HCT116 (cell line): ENCODE measurements at regions not wholly inside any gene's neighbourhood (a gene's known extent, or its start where the extent isn't known, plus 50 kb on each side); places are given as distances from the start of the nearest gene placed in this dataset.

Source experiments
- ATAC-seq: fragments of 200-7000 bp; cut with Tn5 transposase; 2 replicates; pipeline ENCODE4 v1.9.1; 2020; ENCODE audit warnings: mild to moderate bottlenecking, moderate library complexity
- BruUV-seq: library from RNA; stranded (reverse); fragments of 400-500 nt; replicated peaks from 2 replicates; lab custom pipeline; 2021; lab: Mats Ljungman, UMichigan
- CTCF ChIA-PET: fragments of 300-600 bp; sonication (Branson Sonifier 250); formaldehyde crosslinking; loops from one replicate; lab custom pipeline; 2021; ENCODE audit warnings: antibody characterized with exemption; lab: Charles Lee
- POLR2A ChIA-PET: fragments of 300-600, 350-600 bp; sonication (Branson Sonifier 250); formaldehyde crosslinking; loops from one replicate; lab custom pipeline; 2021; ENCODE audit warnings: antibody characterized with exemption; lab: Charles Lee
- RAD21 ChIA-PET, 2 experiments: fragments of 300-600 bp; sonication (Branson Sonifier 250); formaldehyde crosslinking; loops; one replicate each; lab custom pipeline; 2023; ENCODE audit warnings: low total read pairs in 2 of 2; ENCODE audit not compliant: uncharacterized antibody in 2 of 2, unreplicated experiment in 2 of 2, low non-redundant PET in 1 of 2; lab: Charles Lee
- DNase-seq: peaks from one replicate; pipeline ENCODE4 v3.0.0-alpha.2; 2010; ENCODE audit warnings: low read depth, low spot score
- H2AFZ ChIP-seq: fragments of 200-600 bp; shearing (Covaris generic), sonication (generic); 2 replicates; pipeline ENCODE4 v1.6.1; 2017; ENCODE audit warnings: low read depth, mixed run types, mixed read lengths, antibody characterized with exemption, low read length; ENCODE audit not compliant: poor library complexity, severe bottlenecking
- H3K27ac ChIP-seq: 2 replicates; pipeline ENCODE4 v1.5.1; 2012; ENCODE audit warnings: low read depth, low read length
- H3K27me3 ChIP-seq: fragments of 200-600 bp; sonication (generic); 2 replicates; pipeline ENCODE4 v1.6.1; 2016; ENCODE audit warnings: mixed run types, low read length, mixed read lengths; ENCODE audit not compliant: insufficient read depth
- H3K36me3 ChIP-seq, 2 experiments: fragments of 200-500 bp in 1 of 2; fragments of 200-600 bp in 1 of 2; sonication (Bioruptor generic) in 1 of 2; sonication (generic) in 1 of 2; 2 replicates each; pipeline versions ENCODE4 v1.5.1 to v1.6.1; 2014 to 2016; ENCODE audit warnings: low read length in 2 of 2, inconsistent platforms in 1 of 2, mixed read lengths in 1 of 2, mixed run types in 1 of 2; ENCODE audit not compliant: insufficient read depth in 2 of 2, control insufficient read depth in 1 of 2
- H3K4me1 ChIP-seq, 2 experiments: fragments of 200-600 bp in 1 of 2; sonication (generic) in 1 of 2; 2 replicates each; pipeline versions ENCODE4 v1.5.1 to v1.6.1; 2012 to 2017; ENCODE audit warnings: low read length in 2 of 2, inconsistent platforms in 1 of 2, mild to moderate bottlenecking in 1 of 2, mixed read lengths in 1 of 2, mixed run types in 1 of 2, moderate library complexity in 1 of 2; ENCODE audit not compliant: insufficient read depth in 2 of 2, control insufficient read depth in 1 of 2
- H3K4me2 ChIP-seq: fragments of 200-600 bp; sonication (generic); 2 replicates; pipeline ENCODE4 v1.6.1; 2017; ENCODE audit warnings: mixed run types, low read length, mixed read lengths
- H3K4me3 ChIP-seq, 2 experiments: fragments of 200-600 bp in 1 of 2; sonication (generic) in 1 of 2; replicated peaks in 1 of 2; 2 replicates each; pipeline ENCODE4 v1.5.1; 2011 to 2016; ENCODE audit warnings: low read length in 2 of 2, control low read depth in 1 of 2, low read depth in 1 of 2, mild to moderate bottlenecking in 1 of 2, mixed read lengths in 1 of 2, mixed run types in 1 of 2
- H3K79me2 ChIP-seq: fragments of 200-600 bp; sonication (generic); 2 replicates; pipeline ENCODE4 v1.6.1; 2017; ENCODE audit warnings: mild to moderate bottlenecking, mixed run types, low read length, moderate library complexity, mixed read lengths; ENCODE audit not compliant: insufficient read depth
- H3K9ac ChIP-seq: fragments of 200-600 bp; sonication (generic); 2 replicates; pipeline ENCODE4 v1.6.1; 2016; ENCODE audit warnings: low read length, mixed read lengths
- H3K9me2 ChIP-seq: fragments of 200-600 bp; sonication (generic), shearing (Covaris generic); 2 replicates; pipeline ENCODE4 v1.6.1; 2017; ENCODE audit warnings: mixed run types, mild to moderate bottlenecking, moderate library complexity; ENCODE audit not compliant: insufficient read depth
- H3K9me3 ChIP-seq, 2 experiments: fragments of 200-500 bp in 1 of 2; fragments of 200-600 bp in 1 of 2; sonication (Bioruptor generic) in 1 of 2; sonication (generic) in 1 of 2; 2 replicates each; pipeline ENCODE4 v1.6.1; 2014 to 2017; ENCODE audit warnings: low read length in 2 of 2, mixed read lengths in 2 of 2, inconsistent platforms in 1 of 2, low read depth in 1 of 2, mild to moderate bottlenecking in 1 of 2, mixed run types in 1 of 2, moderate library complexity in 1 of 2; ENCODE audit not compliant: control insufficient read depth in 1 of 2, insufficient read depth in 1 of 2
- H4K20me1 ChIP-seq: fragments of 200-600 bp; sonication (generic), shearing (Covaris generic); 2 replicates; pipeline ENCODE4 v1.6.1; 2017; ENCODE audit warnings: mixed run types, mild to moderate bottlenecking, moderate library complexity; ENCODE audit not compliant: insufficient read depth
- ATF3 ChIP-seq: IDR thresholded peaks from 2 replicates; pipeline ENCODE4 v1.6.1; 2012
- CBX3 ChIP-seq: IDR thresholded peaks from 2 replicates; pipeline ENCODE4 v1.6.1; 2012; ENCODE audit warnings: low read depth
- CTCF ChIP-seq, 3 experiments: fragments of 200-600 bp in 1 of 3; sonication (generic) in 1 of 3; IDR thresholded peaks in 2 of 3; conservative IDR thresholded peaks in 1 of 3; 2 replicates each; pipeline ENCODE4 v1.5.1; 2012 to 2017; ENCODE audit warnings: low read depth in 2 of 3, low read length in 2 of 3, antibody characterized with exemption in 1 of 3, borderline replicate concordance in 1 of 3, control low read depth in 1 of 3, mild to moderate bottlenecking in 1 of 3, mixed read lengths in 1 of 3, mixed run types in 1 of 3, moderate library complexity in 1 of 3; ENCODE audit not compliant: insufficient read depth in 1 of 3
- EGR1 ChIP-seq: IDR thresholded peaks from 2 replicates; pipeline ENCODE4 v1.6.1; 2012; ENCODE audit warnings: low read depth
- ELF1 ChIP-seq: IDR thresholded peaks from 2 replicates; pipeline ENCODE4 v1.6.1; 2012; ENCODE audit warnings: low read depth, borderline replicate concordance
- EZH2 ChIP-seq: fragments of 200-600 bp; sonication (generic); IDR thresholded peaks from 2 replicates; pipeline ENCODE4 v1.6.1; 2017; ENCODE audit warnings: antibody characterized with exemption, mixed run types
- EZH2phosphoT487 ChIP-seq: fragments of 200-600 bp; IDR thresholded peaks from 2 replicates; pipeline ENCODE4 v1.6.1; 2018; ENCODE audit warnings: antibody characterized with exemption, borderline replicate concordance
- FOSL1 ChIP-seq: IDR thresholded peaks from 2 replicates; pipeline ENCODE4 v1.6.1; 2012; ENCODE audit warnings: low read depth
- MAX ChIP-seq: IDR thresholded peaks from 2 replicates; pipeline ENCODE4 v1.6.1; 2012
- POLR2A ChIP-seq: IDR thresholded peaks from 2 replicates; pipeline ENCODE4 v1.7.0; 2011; ENCODE audit warnings: borderline replicate concordance; ENCODE audit not compliant: insufficient read depth, insufficient read length; ENCODE audit errors: extremely low read depth
- POLR2AphosphoS5 ChIP-seq: IDR thresholded peaks from 2 replicates; pipeline ENCODE4 v1.6.1; 2011; ENCODE audit warnings: mild to moderate bottlenecking, low read depth, low read length, moderate library complexity
- RAD21 ChIP-seq: IDR thresholded peaks from 2 replicates; pipeline ENCODE4 v1.6.1; 2012; ENCODE audit warnings: low read depth, mild to moderate bottlenecking
- SIN3A ChIP-seq: IDR thresholded peaks from 2 replicates; pipeline ENCODE4 v1.6.1; 2012; ENCODE audit warnings: low read depth
- SP1 ChIP-seq: IDR thresholded peaks from 2 replicates; pipeline ENCODE4 v1.6.1; 2012; ENCODE audit warnings: low read depth
- YY1 ChIP-seq: IDR thresholded peaks from 2 replicates; pipeline ENCODE4 v1.6.1; 2011; ENCODE audit warnings: low read length, low read depth, moderate library complexity, mild to moderate bottlenecking; ENCODE audit not compliant: insufficient replicate concordance; ENCODE audit errors: extremely low read depth
- ZFX ChIP-seq: fragments of 450-650 bp; IDR thresholded peaks from 2 replicates; pipeline ENCODE4 v1.6.1; 2017
- ZNF274 ChIP-seq: fragments of 200-500 bp; sonication (Bioruptor generic); IDR thresholded peaks from 2 replicates; pipeline ENCODE4 v1.6.1; 2014; ENCODE audit warnings: mild to moderate bottlenecking, low read depth, low read length, inconsistent platforms
- intact Hi-C: fragments of 100-400 bp; cut with micrococcal nuclease; formaldehyde crosslinking; loops from 2 replicates; pipeline ENCODE4 v1.10.0; 2022
- TF ChIP-seq, protein P1 (sequence below): IDR thresholded peaks from 2 replicates; pipeline ENCODE4 v1.6.1; 2011; ENCODE audit warnings: mild to moderate bottlenecking, low read length, moderate library complexity; ENCODE audit not compliant: insufficient replicate concordance; ENCODE audit errors: extremely low read depth

DNA sequence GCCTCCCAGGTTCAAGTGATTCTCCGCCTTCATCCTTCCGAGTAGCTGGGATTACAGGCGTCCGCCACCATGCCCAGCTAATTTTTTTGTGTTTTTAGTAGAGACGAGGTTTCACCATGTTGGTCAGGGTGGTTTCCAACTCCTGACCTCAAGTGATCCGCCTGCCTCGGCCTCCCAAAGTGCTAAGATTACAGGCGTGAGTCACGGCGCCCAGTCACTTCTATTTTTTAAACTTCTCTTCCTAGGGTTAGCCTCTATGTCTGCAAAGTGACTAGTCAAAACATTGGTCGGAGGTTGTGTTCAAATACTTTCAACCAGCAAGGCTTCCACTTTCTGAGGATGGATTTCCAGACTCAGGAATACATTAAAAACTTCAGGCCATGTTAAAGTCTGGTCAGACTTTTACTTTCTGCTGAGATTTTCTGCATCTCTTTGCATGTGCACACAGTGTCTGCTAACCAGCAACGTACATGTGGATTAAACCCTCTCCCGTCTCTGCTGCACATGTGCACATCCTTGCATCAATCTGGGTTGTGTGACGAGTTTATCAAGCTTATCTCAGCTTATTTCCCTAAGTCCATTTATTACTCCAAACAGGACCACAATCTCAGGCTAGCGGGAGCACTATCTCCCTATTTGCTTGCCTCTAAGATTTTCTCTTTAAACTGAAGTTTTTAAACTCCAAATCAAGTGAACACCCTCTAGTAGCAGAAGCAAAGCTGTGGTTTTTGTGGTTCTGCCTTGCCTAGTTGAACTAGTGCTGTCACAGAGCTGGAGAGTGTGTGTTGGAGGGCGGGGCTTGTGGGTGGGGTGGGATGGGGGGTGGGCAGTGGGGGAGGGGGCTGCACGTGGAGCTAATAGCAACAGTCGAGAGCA, 525.2 kb upstream of the GOT2 start:
- H3K4me1 ChIP-seq = no peaks in the 10 kb centered on the region
- no peak for TF ChIP-seq ATF3
- no peak for TF ChIP-seq FOSL1
- TF ChIP-seq SP1 = no peak
- no peak for TF ChIP-seq RAD21
- TF ChIP-seq EZH2phosphoT487 = no peak
- no peak for TF ChIP-seq EZH2
- TF ChIP-seq YY1 = no peak
- TF ChIP-seq SIN3A = no peak
- TF ChIP-seq ZNF274 = no peak
- TF ChIP-seq EGR1 = no peak
- TF ChIP-seq, protein P1, sequence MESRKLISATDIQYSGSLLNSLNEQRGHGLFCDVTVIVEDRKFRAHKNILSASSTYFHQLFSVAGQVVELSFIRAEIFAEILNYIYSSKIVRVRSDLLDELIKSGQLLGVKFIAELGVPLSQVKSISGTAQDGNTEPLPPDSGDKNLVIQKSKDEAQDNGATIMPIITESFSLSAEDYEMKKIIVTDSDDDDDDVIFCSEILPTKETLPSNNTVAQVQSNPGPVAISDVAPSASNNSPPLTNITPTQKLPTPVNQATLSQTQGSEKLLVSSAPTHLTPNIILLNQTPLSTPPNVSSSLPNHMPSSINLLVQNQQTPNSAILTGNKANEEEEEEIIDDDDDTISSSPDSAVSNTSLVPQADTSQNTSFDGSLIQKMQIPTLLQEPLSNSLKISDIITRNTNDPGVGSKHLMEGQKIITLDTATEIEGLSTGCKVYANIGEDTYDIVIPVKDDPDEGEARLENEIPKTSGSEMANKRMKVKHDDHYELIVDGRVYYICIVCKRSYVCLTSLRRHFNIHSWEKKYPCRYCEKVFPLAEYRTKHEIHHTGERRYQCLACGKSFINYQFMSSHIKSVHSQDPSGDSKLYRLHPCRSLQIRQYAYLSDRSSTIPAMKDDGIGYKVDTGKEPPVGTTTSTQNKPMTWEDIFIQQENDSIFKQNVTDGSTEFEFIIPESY = no peak
- no peak for TF ChIP-seq CTCF (IDR thresholded peaks at IDR 0.05 in 2 of 3, conservative IDR thresholded peaks at IDR 0.05 in 1 of 3; ENCODE audit: borderline replicate concordance in 1 of 3, insufficient read depth in 1 of 3, low read depth in 2 of 3, low read length in 2 of 3)
- no peak for TF ChIP-seq CBX3
- TF ChIP-seq POLR2A = no peak
- no peak for TF ChIP-seq POLR2AphosphoS5
- TF ChIP-seq ELF1 = no peak
- no peak for TF ChIP-seq MAX
- TF ChIP-seq ZFX = no peak
- TF ChIP-seq, all 23 proteins: peak for 0
- Histone ChIP-seq H3K9me3 (peaks cover 8 to 21% of the 10 kb centered on the region in 2 experiments; a peak in 3 of 4 replicates), H3K9me2 (no peaks in the 10 kb centered on the region), H3K36me3 (no peaks in the 10 kb centered on the region), H3K79me2 (no peaks in the 10 kb centered on the region), H4K20me1 (no peaks in the 10 kb centered on the region), H3K4me2 (no peak overlapping the region), H3K4me3 (no peak overlapping the region), H3K9ac (no peak overlapping the region), H3K27ac (no peak overlapping the region), H2AFZ (no peak overlapping the region), H3K27me3 (no peaks in the 10 kb centered on the region)
- ChIA-PET CTCF (interaction anchor here (0.7 kb wide), 1 partner anchor 10 kb away, joined by 3 read pairs; no protein-coding TSS in a partner anchor), RAD21 (no interaction called here), POLR2A (no interaction called here)
- BruUV-seq = no TSS peak
- ATAC-seq (no peak), DNase-seq (no peak)
- intact Hi-C loops = no loop called here
